CD8-positive, alpha-beta memory T cell (primary cell): ENCODE measurements at regions not wholly inside any gene's neighbourhood (a gene's known extent, or its start where the extent isn't known, plus 50 kb on each side); places are given as distances from the start of the nearest gene placed in this dataset.
"Not testable (repeated sequence)": the region's sequence is repeated elsewhere in the genome, so short reads cannot be mapped to it uniquely, and the experiment has no call there.

Experiments used
- CTCF ChIA-PET: fragments of 350-600 bp; sonication (Branson Sonifier 250); formaldehyde crosslinking; loops from one replicate; lab custom pipeline; 2021; ENCODE audit warnings: antibody characterized with exemption; lab: Charles Lee
- POLR2A ChIA-PET: fragments of 350-600 bp; sonication (Branson Sonifier 250); formaldehyde crosslinking; loops from one replicate; lab custom pipeline; 2021; ENCODE audit warnings: antibody characterized with exemption; lab: Charles Lee
- DNase-seq, 5 donors: peaks; one replicate each; pipeline versions ENCODE4 v3.0.0 to v3.0.0-alpha.2; 2020 to 2022; ENCODE audit warnings: mixed read lengths in 1 of 5
- H3K27ac ChIP-seq: one replicate; pipeline ENCODE4 v1.7.0; 2013; ENCODE audit warnings: low read depth, mild to moderate bottlenecking, low read length, moderate library complexity
- H3K27me3 ChIP-seq: 2 replicates; pipeline ENCODE4 v1.7.0; 2013; ENCODE audit warnings: low read length, mild to moderate bottlenecking; ENCODE audit not compliant: insufficient read depth, poor library complexity, severe bottlenecking
- H3K36me3 ChIP-seq: 2 replicates; pipeline ENCODE4 v1.7.0; 2013; ENCODE audit warnings: mild to moderate bottlenecking, low read length, moderate library complexity; ENCODE audit not compliant: insufficient read depth
- H3K4me1 ChIP-seq: 2 replicates; pipeline ENCODE4 v1.7.0; 2013; ENCODE audit warnings: mild to moderate bottlenecking, low read length, moderate library complexity; ENCODE audit not compliant: insufficient read depth
- H3K4me3 ChIP-seq: 2 replicates; pipeline ENCODE4 v1.7.0; 2013; ENCODE audit warnings: mild to moderate bottlenecking, low read length
- H3K9me3 ChIP-seq: 2 replicates; pipeline ENCODE4 v1.7.0; 2013; ENCODE audit warnings: mild to moderate bottlenecking, low read length
- H3K27ac Mint-ChIP-seq, 8 donors: one replicate each; pipeline ENCODE4 v1.8.0; 2020 to 2021; ENCODE audit warnings: mixed read lengths in 8 of 8, mild to moderate bottlenecking in 6 of 8, inconsistent platforms in 3 of 8, moderate library complexity in 3 of 8
- H3K27me3 Mint-ChIP-seq, 2 donors: one replicate each; pipeline ENCODE4 v1.8.0; 2020 to 2021; ENCODE audit warnings: mixed read lengths in 2 of 2, mild to moderate bottlenecking in 1 of 2, moderate library complexity in 1 of 2
- H3K36me3 Mint-ChIP-seq, 3 donors: one replicate each; pipeline ENCODE4 v1.8.0; 2020 to 2021; ENCODE audit warnings: mixed read lengths in 3 of 3, inconsistent platforms in 1 of 3, mild to moderate bottlenecking in 1 of 3
- H3K4me1 Mint-ChIP-seq, 3 donors: one replicate each; pipeline ENCODE4 v1.8.0; 2020 to 2021; ENCODE audit warnings: mixed read lengths in 3 of 3, inconsistent platforms in 1 of 3, mild to moderate bottlenecking in 1 of 3
- H3K4me3 Mint-ChIP-seq, 7 donors: one replicate each; pipeline ENCODE4 v1.8.0; 2020 to 2021; ENCODE audit warnings: mixed read lengths in 7 of 7, mild to moderate bottlenecking in 6 of 7, moderate library complexity in 4 of 7, inconsistent platforms in 2 of 7
- H3K9me3 Mint-ChIP-seq, 5 donors: one replicate each; pipeline ENCODE4 v1.8.0; 2020 to 2022; ENCODE audit warnings: mixed read lengths in 5 of 5, mild to moderate bottlenecking in 3 of 5, moderate library complexity in 2 of 5, inconsistent platforms in 1 of 5

GRCh38 chr17:49898366-49899190 is 50.7 kb upstream of the TAC4 start:
- Histone ChIP-seq H3K27ac (no peak overlapping the region), H3K4me3 (no peak overlapping the region), H3K36me3 (no peaks in the 10 kb centered on the region), H3K27me3 (peaks cover 20% of the 10 kb centered on the region), H3K9me3 (no peaks in the 10 kb centered on the region), H3K4me1 (no peaks in the 10 kb centered on the region)
- no peak overlapping the region for H3K4me3 Mint-ChIP-seq
- peaks cover 63 to 84% of the 10 kb centered on the region in 2 donors for H3K27me3 Mint-ChIP-seq
- no peaks in the 10 kb centered on the region for H3K9me3 Mint-ChIP-seq
- POLR2A ChIA-PET, result no interaction called here
- CTCF ChIA-PET, result interaction anchor here (1.9 kb wide), 1 partner anchor 18 kb away, joined by 5 read pairs; no protein-coding TSS in a partner anchor
- no peak overlapping the region for H3K27ac Mint-ChIP-seq
- no peaks in the 10 kb centered on the region for H3K36me3 Mint-ChIP-seq
- H3K4me1 Mint-ChIP-seq, result peaks cover 0 to 1% (median 0%) of the 10 kb centered on the region in 3 donors
- DNase-seq, result no peak

- Histone ChIP-seq H3K36me3 (no peaks in the 10 kb centered on the region), H3K27ac (no peak overlapping the region), H3K4me3 (no peak overlapping the region), H3K27me3 (peaks cover 25% of the 10 kb centered on the region), H3K4me1 (no peaks in the 10 kb centered on the region), H3K9me3 (no peaks in the 10 kb centered on the region)
- Mint-ChIP-seq H3K27me3 (peaks cover 62 to 85% of the 10 kb centered on the region in 2 donors), H3K4me1 (peaks cover 0 to 1% (median 0%) of the 10 kb centered on the region in 3 donors), H3K4me3 (no peak overlapping the region), H3K36me3 (no peaks in the 10 kb centered on the region), H3K9me3 (no peaks in the 10 kb centered on the region), H3K27ac (no peak overlapping the region)
- ChIA-PET POLR2A (no interaction called here), CTCF (interaction anchor here (1.9 kb wide), 1 partner anchor 19 kb away, joined by 5 read pairs; no protein-coding TSS in a partner anchor)
- no peak for DNase-seq
Measured at GRCh38 chr17:49899191-49899485, 51.3 kb upstream of the TAC4 start.

- H3K27me3 Mint-ChIP-seq, result peaks cover 64 to 86% of the 10 kb centered on the region in 2 donors
- Histone ChIP-seq H3K9me3 (no peaks in the 10 kb centered on the region), H3K27me3 (peaks cover 30% of the 10 kb centered on the region), H3K4me3 (no peak overlapping the region), H3K36me3 (no peaks in the 10 kb centered on the region), H3K4me1 (no peaks in the 10 kb centered on the region), H3K27ac (no peak overlapping the region)
- peaks cover 0 to 2% (median 0%) of the 10 kb centered on the region in 5 donors for H3K9me3 Mint-ChIP-seq
- no peaks in the 10 kb centered on the region for H3K36me3 Mint-ChIP-seq
- H3K4me1 Mint-ChIP-seq, result peaks cover 0 to 1% (median 0%) of the 10 kb centered on the region in 3 donors
- CTCF ChIA-PET, result interaction anchor here (1.9 kb wide), 1 partner anchor 19 kb away, joined by 5 read pairs; no protein-coding TSS in a partner anchor
- POLR2A ChIA-PET, result no interaction called here
- H3K4me3 Mint-ChIP-seq, result no peak overlapping the region
- DNase-seq, result no peak
- H3K27ac Mint-ChIP-seq, result no peak overlapping the region
Measured at GRCh38 chr17:49899588-49899987, 51.7 kb upstream of the TAC4 start.

- Mint-ChIP-seq H3K27ac (peak overlapping the region in 1 of 8 donors; percentile 55), H3K27me3 (peaks cover 64 to 88% of the 10 kb centered on the region in 2 donors)
- POLR2A ChIA-PET, H3K9me3 Mint-ChIP-seq, H3K4me3 ChIP-seq, H3K36me3 ChIP-seq, H3K4me1 ChIP-seq, H3K4me3 Mint-ChIP-seq, H3K27ac ChIP-seq, H3K4me1 Mint-ChIP-seq, DNase-seq, H3K9me3 ChIP-seq, H3K36me3 Mint-ChIP-seq: not testable (repeated sequence)
- CTCF ChIA-PET, result interaction anchor here (1.3 kb wide), 1 partner anchor 20 kb away, joined by 4 read pairs; no protein-coding TSS in a partner anchor
- H3K27me3 ChIP-seq, result peaks cover 39% of the 10 kb centered on the region
Measured at GRCh38 chr17:49900801-49901200, 52.9 kb upstream of the TAC4 start.

- Histone ChIP-seq H3K4me3 (no peak overlapping the region), H3K9me3 (no peaks in the 10 kb centered on the region), H3K27me3 (peaks cover 45% of the 10 kb centered on the region), H3K27ac (no peak overlapping the region), H3K4me1 (no peaks in the 10 kb centered on the region), H3K36me3 (no peaks in the 10 kb centered on the region)
- Mint-ChIP-seq H3K36me3 (no peaks in the 10 kb centered on the region), H3K27ac (peak overlapping the region in 1 of 8 donors; percentile 18), H3K4me3 (no peak overlapping the region), H3K4me1 (peaks cover 0 to 1% (median 0%) of the 10 kb centered on the region in 3 donors), H3K9me3 (peaks cover 0 to 2% (median 0%) of the 10 kb centered on the region in 5 donors), H3K27me3 (peaks cover 61 to 89% of the 10 kb centered on the region in 2 donors)
- POLR2A ChIA-PET, result no interaction called here
- DNase-seq, result no peak
- CTCF ChIA-PET, result interaction anchor here (1.5 kb wide), 1 partner anchor 95 kb away, joined by 4 read pairs; no protein-coding TSS in a partner anchor
Measured at GRCh38 chr17:49901460-49902331, 53.8 kb upstream of the TAC4 start.

- Mint-ChIP-seq H3K9me3 (peaks cover 0 to 2% (median 0%) of the 10 kb centered on the region in 5 donors), H3K27ac (no peak overlapping the region), H3K36me3 (no peaks in the 10 kb centered on the region), H3K4me3 (no peak overlapping the region), H3K4me1 (peaks cover 0 to 1% (median 0%) of the 10 kb centered on the region in 3 donors), H3K27me3 (peaks cover 63 to 88% of the 10 kb centered on the region in 2 donors)
- H3K27me3 ChIP-seq, result peaks cover 52% of the 10 kb centered on the region
- H3K4me1 ChIP-seq, result no peaks in the 10 kb centered on the region
- ChIA-PET POLR2A (no interaction called here), CTCF (interaction anchor here (1.5 kb wide), 1 partner anchor 93 kb away, joined by 4 read pairs; no protein-coding TSS in a partner anchor)
- no peak for DNase-seq
- H3K36me3 ChIP-seq, result no peaks in the 10 kb centered on the region
- no peaks in the 10 kb centered on the region for H3K9me3 ChIP-seq
- no peak overlapping the region for H3K27ac ChIP-seq
- H3K4me3 ChIP-seq, result no peak overlapping the region
Measured at GRCh38 chr17:49903523-49903922, 55.7 kb upstream of the TAC4 start.

- Mint-ChIP-seq H3K36me3 (peaks cover 0 to 3% (median 0%) of the 10 kb centered on the region in 3 donors), H3K4me1 (peaks cover 3 to 4% (median 3%) of the 10 kb centered on the region in 3 donors), H3K27ac (no peak overlapping the region), H3K4me3 (no peak overlapping the region), H3K9me3 (peaks cover 0 to 2% (median 0%) of the 10 kb centered on the region in 5 donors), H3K27me3 (peaks cover 68 to 88% of the 10 kb centered on the region in 2 donors)
- Histone ChIP-seq H3K9me3 (no peaks in the 10 kb centered on the region), H3K4me1 (no peaks in the 10 kb centered on the region), H3K27ac (no peak overlapping the region), H3K36me3 (no peaks in the 10 kb centered on the region), H3K4me3 (no peak overlapping the region), H3K27me3 (peaks cover 66% of the 10 kb centered on the region)
- POLR2A ChIA-PET, result no interaction called here
- CTCF ChIA-PET, result no interaction called here
- no peak for DNase-seq
Measured at GRCh38 chr17:49904893-49905292, 57.0 kb upstream of the TAC4 start.
